Esophagus squamous epithelium (tissue), 4 donors: ENCODE measurements at regions not wholly inside any gene's neighbourhood (a gene's known extent, or its start where the extent isn't known, plus 50 kb on each side); places are given as distances from the start of the nearest gene placed in this dataset.

Source experiments
- CTCF ChIP-seq, 6 experiments: fragments of 450-650 bp in 4 of 6; fragments of 200-600 bp in 2 of 6; sonication (generic) in 2 of 6; IDR thresholded peaks; one replicate each; pipeline ENCODE4 v1.5.1; 2016 to 2019; ENCODE audit warnings: antibody characterized with exemption in 6 of 6, mild to moderate bottlenecking in 4 of 6, moderate library complexity in 4 of 6
- POLR2A ChIP-seq, 4 donors: fragments of 450-650 bp; IDR thresholded peaks; one replicate each; pipeline ENCODE4 v1.6.1; 2017; ENCODE audit warnings: antibody characterized with exemption in 4 of 4, mild to moderate bottlenecking in 4 of 4, moderate library complexity in 3 of 4

DNA sequence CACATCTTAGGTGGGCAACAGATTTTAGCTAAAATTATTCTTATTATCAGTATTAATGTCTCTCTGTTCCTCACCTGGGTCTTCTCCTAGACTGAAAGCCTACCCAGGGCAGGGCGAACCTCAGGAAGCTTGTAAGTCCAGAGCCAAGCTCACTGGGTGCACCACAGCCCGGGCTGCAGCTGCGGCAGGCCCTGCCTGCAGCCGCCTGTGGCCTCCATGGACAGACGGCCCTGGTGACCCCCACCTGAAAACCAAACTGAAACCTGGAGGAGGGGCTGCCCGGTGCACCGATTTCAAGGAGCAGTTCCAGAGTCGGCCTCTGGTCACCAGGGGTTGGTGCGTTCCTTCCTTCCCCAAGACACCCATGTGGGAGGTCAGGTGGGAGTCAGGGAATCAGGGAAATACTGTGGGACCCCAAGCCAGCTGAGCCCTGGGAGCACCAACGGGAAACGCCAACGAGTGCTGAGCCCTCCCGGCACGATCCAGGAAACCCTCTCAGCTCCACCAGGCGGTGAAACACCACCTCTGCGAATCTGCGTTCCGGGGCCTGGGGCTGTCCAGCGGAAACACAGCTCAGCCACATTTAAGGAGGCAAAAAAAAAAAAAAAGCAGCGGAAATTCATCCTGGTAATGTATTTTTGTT lies 68.6 kb upstream of the PPP1R26 start:
- TF ChIP-seq CTCF (IDR thresholded peaks at IDR 0.05), result no peak
- TF ChIP-seq POLR2A (IDR thresholded peaks at IDR 0.05), result no peak
